ENCODE measurements at regions not wholly inside any gene's neighbourhood (a gene's known extent, or its start where the extent isn't known, plus 50 kb on each side); places are given as distances from the start of the nearest gene placed in this dataset.

DNA sequence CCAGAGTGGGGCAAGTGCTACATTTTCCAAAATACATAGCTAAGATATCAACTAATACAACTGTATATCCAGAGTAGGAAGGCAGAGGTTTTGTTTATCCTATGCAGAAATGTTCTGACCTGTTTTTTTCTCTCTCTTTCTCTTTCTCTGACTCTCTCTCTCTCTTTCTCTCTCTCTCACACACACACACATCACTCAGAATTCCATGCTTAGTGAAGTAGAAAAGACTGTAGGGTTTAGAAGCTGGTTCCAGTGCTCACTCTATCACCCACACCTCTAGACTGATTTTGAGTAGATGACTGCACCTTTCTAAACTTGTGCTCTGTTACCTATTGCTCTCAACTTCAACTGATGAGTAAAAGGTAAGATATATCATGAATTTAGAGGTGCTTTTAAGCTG lies 356.7 kb downstream of the LRIG3 start:
- Histone ChIP-seq H2AFZ (ENCODE audit: low read depth, low read length) (no peak overlapping the region), H3K4me2 (ENCODE audit: low read length) (no peak overlapping the region), H3K27ac (ENCODE audit: low read length) (no peak overlapping the region), H3K36me3 (replicated peaks; ENCODE audit: low read depth, low read length) (no peaks in the 10 kb centered on the region), H3K9me3 (ENCODE audit: insufficient read depth, low read length) (no peaks in the 10 kb centered on the region), H3K27me3 (ENCODE audit: low read depth, low read length) (no peaks in the 10 kb centered on the region), H3K79me2 (ENCODE audit: low read length) (no peaks in the 10 kb centered on the region), H3K9ac (ENCODE audit: low read length) (no peak overlapping the region), H3K4me1 (ENCODE audit: low read length) (no peaks in the 10 kb centered on the region), H3K4me3 (ENCODE audit: low read length) (no peak overlapping the region), H4K20me1 (ENCODE audit: insufficient read depth, low read length) (no peaks in the 10 kb centered on the region)
- TF ChIP-seq EZH2phosphoT487 (IDR thresholded peaks at IDR 0.05; ENCODE audit: low read depth) = no peak
- TF ChIP-seq, protein P1, sequence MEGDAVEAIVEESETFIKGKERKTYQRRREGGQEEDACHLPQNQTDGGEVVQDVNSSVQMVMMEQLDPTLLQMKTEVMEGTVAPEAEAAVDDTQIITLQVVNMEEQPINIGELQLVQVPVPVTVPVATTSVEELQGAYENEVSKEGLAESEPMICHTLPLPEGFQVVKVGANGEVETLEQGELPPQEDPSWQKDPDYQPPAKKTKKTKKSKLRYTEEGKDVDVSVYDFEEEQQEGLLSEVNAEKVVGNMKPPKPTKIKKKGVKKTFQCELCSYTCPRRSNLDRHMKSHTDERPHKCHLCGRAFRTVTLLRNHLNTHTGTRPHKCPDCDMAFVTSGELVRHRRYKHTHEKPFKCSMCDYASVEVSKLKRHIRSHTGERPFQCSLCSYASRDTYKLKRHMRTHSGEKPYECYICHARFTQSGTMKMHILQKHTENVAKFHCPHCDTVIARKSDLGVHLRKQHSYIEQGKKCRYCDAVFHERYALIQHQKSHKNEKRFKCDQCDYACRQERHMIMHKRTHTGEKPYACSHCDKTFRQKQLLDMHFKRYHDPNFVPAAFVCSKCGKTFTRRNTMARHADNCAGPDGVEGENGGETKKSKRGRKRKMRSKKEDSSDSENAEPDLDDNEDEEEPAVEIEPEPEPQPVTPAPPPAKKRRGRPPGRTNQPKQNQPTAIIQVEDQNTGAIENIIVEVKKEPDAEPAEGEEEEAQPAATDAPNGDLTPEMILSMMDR (IDR thresholded peaks at IDR 0.05; ENCODE audit: low read depth, low read length) = no peak

DNA sequence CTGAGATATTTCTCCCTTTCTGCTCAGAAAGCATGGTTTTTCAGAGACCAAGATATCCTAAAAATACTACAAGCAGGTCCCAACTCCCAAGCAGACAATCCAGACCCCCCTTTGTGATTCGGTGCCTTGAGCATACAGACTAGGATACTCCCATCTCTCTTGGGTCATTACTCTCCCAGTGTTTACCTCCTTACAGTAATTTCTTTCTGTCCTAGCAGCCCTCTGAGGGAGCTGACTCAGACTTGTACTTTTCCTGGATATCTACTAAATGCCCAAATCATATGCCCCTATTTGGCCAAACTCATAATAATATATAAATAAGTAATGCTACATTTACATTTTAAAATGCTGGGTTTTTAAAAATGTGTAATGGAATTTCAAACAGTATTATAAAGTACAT lies 355.6 kb downstream of the LRIG3 start:
- Histone ChIP-seq H4K20me1 (ENCODE audit: insufficient read depth, low read length) (no peaks in the 10 kb centered on the region), H3K79me2 (ENCODE audit: low read length) (no peaks in the 10 kb centered on the region), H3K27ac (ENCODE audit: low read length) (no peak overlapping the region), H3K9me3 (ENCODE audit: insufficient read depth, low read length) (no peaks in the 10 kb centered on the region), H3K4me2 (ENCODE audit: low read length) (no peak overlapping the region), H3K4me1 (ENCODE audit: low read length) (no peaks in the 10 kb centered on the region), H3K27me3 (ENCODE audit: low read depth, low read length) (no peaks in the 10 kb centered on the region), H3K9ac (ENCODE audit: low read length) (no peak overlapping the region), H3K36me3 (replicated peaks; ENCODE audit: low read depth, low read length) (no peaks in the 10 kb centered on the region), H2AFZ (ENCODE audit: low read depth, low read length) (no peak overlapping the region), H3K4me3 (ENCODE audit: low read length) (no peak overlapping the region)
- no peak for TF ChIP-seq EZH2phosphoT487 (IDR thresholded peaks at IDR 0.05; ENCODE audit: low read depth)
- TF ChIP-seq, protein P1 (IDR thresholded peaks at IDR 0.05; ENCODE audit: low read depth, low read length) = no peak

DNA sequence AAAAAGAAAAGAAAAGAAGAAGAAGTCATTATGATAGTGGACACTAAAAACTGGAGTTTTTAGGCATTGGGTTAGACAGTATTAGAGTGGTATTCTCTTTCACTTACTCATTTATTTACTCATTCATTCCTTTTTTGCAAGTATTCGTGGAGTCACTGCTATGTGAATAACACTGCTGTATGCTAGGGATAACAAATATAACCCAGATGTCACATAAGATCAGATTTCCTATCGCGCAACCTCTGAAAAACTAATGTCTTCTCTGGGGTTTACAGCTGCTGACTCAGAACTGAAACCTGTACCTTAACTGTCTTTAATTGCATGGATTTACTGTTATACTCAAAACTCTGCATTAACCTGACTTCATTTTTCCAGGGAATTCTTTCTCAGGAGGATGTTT lies 353.7 kb downstream of the LRIG3 start:
- Histone ChIP-seq H2AFZ (ENCODE audit: low read depth, low read length) (no peak overlapping the region), H3K27me3 (ENCODE audit: low read depth, low read length) (no peaks in the 10 kb centered on the region), H3K36me3 (replicated peaks; ENCODE audit: low read depth, low read length) (no peaks in the 10 kb centered on the region), H3K27ac (ENCODE audit: low read length) (no peak overlapping the region), H3K4me3 (ENCODE audit: low read length) (no peak overlapping the region), H3K4me1 (ENCODE audit: low read length) (no peaks in the 10 kb centered on the region), H3K79me2 (ENCODE audit: low read length) (no peaks in the 10 kb centered on the region), H3K4me2 (ENCODE audit: low read length) (no peak overlapping the region), H3K9me3 (ENCODE audit: insufficient read depth, low read length) (no peaks in the 10 kb centered on the region), H3K9ac (ENCODE audit: low read length) (no peak overlapping the region), H4K20me1 (ENCODE audit: insufficient read depth, low read length) (no peaks in the 10 kb centered on the region)
- TF ChIP-seq, protein P1 (IDR thresholded peaks at IDR 0.05; ENCODE audit: low read depth, low read length) = no peak
- TF ChIP-seq EZH2phosphoT487 (IDR thresholded peaks at IDR 0.05; ENCODE audit: low read depth) = no peak

DNA sequence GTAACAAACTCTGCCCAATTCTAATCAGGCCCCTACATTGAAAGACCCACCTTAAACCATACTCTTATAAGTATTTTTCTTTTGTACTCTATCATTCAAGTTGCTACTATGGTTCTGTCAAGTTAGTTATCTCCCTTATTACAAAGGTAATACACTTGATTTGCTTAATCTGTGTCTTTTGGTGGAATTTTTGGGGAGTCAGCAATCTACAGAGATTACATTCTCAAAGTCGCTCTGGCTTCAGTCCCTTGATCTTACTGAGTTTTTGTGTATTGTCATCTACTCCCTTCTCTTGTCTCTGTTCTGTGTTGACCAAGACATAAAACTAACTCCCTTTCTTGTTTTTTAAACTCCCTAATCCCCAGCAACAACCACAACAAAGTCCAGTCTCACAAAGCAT lies 353.1 kb downstream of the LRIG3 start:
- no peak for TF ChIP-seq EZH2phosphoT487 (IDR thresholded peaks at IDR 0.05; ENCODE audit: low read depth)
- TF ChIP-seq, protein P1 (IDR thresholded peaks at IDR 0.05; ENCODE audit: low read depth, low read length) = no peak
- Histone ChIP-seq H3K36me3 (replicated peaks; ENCODE audit: low read depth, low read length) (no peaks in the 10 kb centered on the region), H3K4me1 (ENCODE audit: low read length) (no peaks in the 10 kb centered on the region), H3K79me2 (ENCODE audit: low read length) (no peaks in the 10 kb centered on the region), H3K4me3 (ENCODE audit: low read length) (no peak overlapping the region), H2AFZ (ENCODE audit: low read depth, low read length) (no peak overlapping the region), H3K9ac (ENCODE audit: low read length) (no peak overlapping the region), H3K4me2 (ENCODE audit: low read length) (no peak overlapping the region), H3K27ac (ENCODE audit: low read length) (no peak overlapping the region), H3K9me3 (ENCODE audit: insufficient read depth, low read length) (no peaks in the 10 kb centered on the region), H4K20me1 (ENCODE audit: insufficient read depth, low read length) (no peaks in the 10 kb centered on the region), H3K27me3 (ENCODE audit: low read depth, low read length) (no peaks in the 10 kb centered on the region)
